ENCODE measurements at regions not wholly inside any gene's neighbourhood (a gene's known extent, or its start where the extent isn't known, plus 50 kb on each side); places are given as distances from the start of the nearest gene placed in this dataset.

DNA sequence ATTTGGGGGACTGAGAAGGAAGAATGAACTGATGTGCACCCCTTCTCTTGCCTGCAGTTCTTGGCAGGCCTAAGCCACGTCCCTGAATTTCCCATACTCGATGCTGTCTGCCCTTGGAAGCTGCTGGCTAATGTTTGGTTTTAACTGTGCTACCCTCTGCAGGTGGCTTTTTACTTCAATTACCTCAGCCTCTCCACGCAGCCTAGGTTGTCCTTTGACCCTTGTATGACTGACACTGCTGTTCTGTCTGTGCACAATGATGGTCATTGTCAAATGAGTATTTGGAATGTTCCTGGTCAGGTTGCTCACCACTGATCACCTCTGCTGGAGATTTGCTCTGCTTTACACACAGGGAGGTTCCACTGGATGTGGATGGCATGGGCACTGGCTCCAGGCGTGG lies 137.1 kb downstream of the ZNF518B start:
- TF ChIP-seq JUND (IDR thresholded peaks at IDR 0.05) (no peak), POLR2A (IDR thresholded peaks at IDR 0.05; ENCODE audit: borderline replicate concordance, extremely low read depth, insufficient read depth, insufficient read length) (no peak), EZH2 (IDR thresholded peaks at IDR 0.05) (no peak)
- TF ChIP-seq, protein P1, sequence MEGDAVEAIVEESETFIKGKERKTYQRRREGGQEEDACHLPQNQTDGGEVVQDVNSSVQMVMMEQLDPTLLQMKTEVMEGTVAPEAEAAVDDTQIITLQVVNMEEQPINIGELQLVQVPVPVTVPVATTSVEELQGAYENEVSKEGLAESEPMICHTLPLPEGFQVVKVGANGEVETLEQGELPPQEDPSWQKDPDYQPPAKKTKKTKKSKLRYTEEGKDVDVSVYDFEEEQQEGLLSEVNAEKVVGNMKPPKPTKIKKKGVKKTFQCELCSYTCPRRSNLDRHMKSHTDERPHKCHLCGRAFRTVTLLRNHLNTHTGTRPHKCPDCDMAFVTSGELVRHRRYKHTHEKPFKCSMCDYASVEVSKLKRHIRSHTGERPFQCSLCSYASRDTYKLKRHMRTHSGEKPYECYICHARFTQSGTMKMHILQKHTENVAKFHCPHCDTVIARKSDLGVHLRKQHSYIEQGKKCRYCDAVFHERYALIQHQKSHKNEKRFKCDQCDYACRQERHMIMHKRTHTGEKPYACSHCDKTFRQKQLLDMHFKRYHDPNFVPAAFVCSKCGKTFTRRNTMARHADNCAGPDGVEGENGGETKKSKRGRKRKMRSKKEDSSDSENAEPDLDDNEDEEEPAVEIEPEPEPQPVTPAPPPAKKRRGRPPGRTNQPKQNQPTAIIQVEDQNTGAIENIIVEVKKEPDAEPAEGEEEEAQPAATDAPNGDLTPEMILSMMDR (IDR thresholded peaks at IDR 0.05 in 2 of 3, conservative IDR thresholded peaks at IDR 0.05 in 1 of 3; ENCODE audit: borderline replicate concordance in 1 of 3, insufficient read depth in 1 of 3, low read depth in 2 of 3, low read length in 2 of 3), result no peak

Data from HCT116 (cell line).